ENCODE measurements at regions not wholly inside any gene's neighbourhood (a gene's known extent, or its start where the extent isn't known, plus 50 kb on each side); places are given as distances from the start of the nearest gene placed in this dataset.

GRCh38 chr12:24731596-24731995, 217.3 kb downstream of the BCAT1 start:
- no peak for TF ChIP-seq CTCF (IDR thresholded peaks at IDR 0.05)

DNA sequence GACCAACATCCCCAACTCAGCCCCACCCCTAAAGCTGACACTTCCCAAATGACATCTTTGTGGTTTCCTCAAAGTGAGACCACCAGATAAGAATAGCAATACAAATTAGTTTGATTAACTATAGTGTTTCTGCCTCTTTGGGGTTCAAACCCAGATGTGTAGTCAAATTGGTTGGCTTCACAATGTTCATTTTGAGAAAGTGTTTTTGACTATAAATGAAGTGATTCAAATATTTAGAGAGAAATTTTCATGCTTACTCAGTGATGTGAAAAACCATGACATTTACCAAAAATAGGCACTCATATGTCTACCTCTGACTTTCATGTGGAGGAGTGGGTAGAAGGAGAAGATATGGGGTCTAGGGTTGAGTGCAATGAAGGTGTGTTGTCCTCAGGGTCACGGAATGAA, 218.4 kb downstream of the BCAT1 start:
- no peak for DNase-seq
- no peaks in the 10 kb centered on the region for H3K27me3 ChIP-seq
- no peaks in the 10 kb centered on the region for H3K36me3 ChIP-seq
- no peaks in the 10 kb centered on the region for H3K9me3 ChIP-seq
- H3K4me1 ChIP-seq = no peaks in the 10 kb centered on the region
- H3K27ac ChIP-seq = no peak overlapping the region
- H3K4me3 ChIP-seq = no peak overlapping the region
- intact Hi-C loops (cut with DNase I; ENCODE audit: low total_unique reads) = no loop called here
- TF ChIP-seq CTCF (IDR thresholded peaks at IDR 0.05) = no peak

More at GRCh38 chr12:24731596-24731995, 217.3 kb downstream of the BCAT1 start:
- H3K4me3 ChIP-seq = no peak overlapping the region
- H3K9me3 ChIP-seq = no peaks in the 10 kb centered on the region
- H3K27ac ChIP-seq = no peak overlapping the region
- intact Hi-C loops (cut with DNase I; ENCODE audit: low total_unique reads) = no loop called here
- no peaks in the 10 kb centered on the region for H3K36me3 ChIP-seq
- no peaks in the 10 kb centered on the region for H3K27me3 ChIP-seq
- no peak for DNase-seq
- no peaks in the 10 kb centered on the region for H3K4me1 ChIP-seq

GRCh38 chr12:24728826-24729225, 220.1 kb downstream of the BCAT1 start:
- TF ChIP-seq CTCF (IDR thresholded peaks at IDR 0.05) = no peak
- H3K27me3 ChIP-seq = no peaks in the 10 kb centered on the region
- no peaks in the 10 kb centered on the region for H3K36me3 ChIP-seq
- H3K4me1 ChIP-seq = no peaks in the 10 kb centered on the region
- H3K4me3 ChIP-seq = no peak overlapping the region
- intact Hi-C loops (cut with DNase I; ENCODE audit: low total_unique reads) = no loop called here
- no peak for DNase-seq
- H3K27ac ChIP-seq = no peak overlapping the region
- no peaks in the 10 kb centered on the region for H3K9me3 ChIP-seq

GRCh38 chr12:24728366-24728765, 220.5 kb downstream of the BCAT1 start:
- no peaks in the 10 kb centered on the region for H3K9me3 ChIP-seq
- H3K27me3 ChIP-seq = no peaks in the 10 kb centered on the region
- no peak overlapping the region for H3K4me3 ChIP-seq
- peak; percentile 61 to 65 for TF ChIP-seq CTCF (IDR thresholded peaks at IDR 0.05)
- intact Hi-C loops (cut with DNase I; ENCODE audit: low total_unique reads) = no loop called here
- no peak overlapping the region for H3K27ac ChIP-seq
- H3K36me3 ChIP-seq = no peaks in the 10 kb centered on the region
- no peaks in the 10 kb centered on the region for H3K4me1 ChIP-seq
- no peak for DNase-seq

- no peaks in the 10 kb centered on the region for H3K36me3 ChIP-seq
- H3K27ac ChIP-seq = no peak overlapping the region
- no peak overlapping the region for H3K4me3 ChIP-seq
- H3K27me3 ChIP-seq = no peaks in the 10 kb centered on the region
- no peaks in the 10 kb centered on the region for H3K4me1 ChIP-seq
- H3K9me3 ChIP-seq = no peaks in the 10 kb centered on the region
- intact Hi-C loops (cut with DNase I; ENCODE audit: low total_unique reads) = no loop called here
- no peak for TF ChIP-seq CTCF (IDR thresholded peaks at IDR 0.05)
- DNase-seq = no peak
Measured at GRCh38 chr12:24725616-24726015, 223.3 kb downstream of the BCAT1 start.

GRCh38 chr12:24724814-24725213, 224.1 kb downstream of the BCAT1 start:
- Histone ChIP-seq H3K9me3 (no peaks in the 10 kb centered on the region), H3K27me3 (no peaks in the 10 kb centered on the region), H3K4me3 (no peak overlapping the region), H3K27ac (no peak overlapping the region), H3K4me1 (no peaks in the 10 kb centered on the region), H3K36me3 (no peaks in the 10 kb centered on the region)
- DNase-seq = no peak
- intact Hi-C loops (cut with DNase I; ENCODE audit: low total_unique reads) = no loop called here
- no peak for TF ChIP-seq CTCF (IDR thresholded peaks at IDR 0.05)
